Activated naive CD8-positive, alpha-beta T cell treated with anti-CD3 and anti-CD28 coated beads, Interleukin-2, amount 50 U/mL, for 24 hours (primary cell): ENCODE measurements at regions not wholly inside any gene's neighbourhood (a gene's known extent, or its start where the extent isn't known, plus 50 kb on each side); places are given as distances from the start of the nearest gene placed in this dataset.

Experiments used
- ATAC-seq: fragments of 150-1000 bp; cut with Tn5 transposase; one replicate; pipeline ENCODE4 v1.10.0; 2021
- DNase-seq: peaks from one replicate; pipeline ENCODE4 v3.0.0; 2021
- H3K27ac Mint-ChIP-seq: one replicate; pipeline ENCODE4 v1.8.0; 2021; ENCODE audit warnings: mild to moderate bottlenecking, mixed read lengths
- H3K27me3 Mint-ChIP-seq: one replicate; pipeline ENCODE4 v1.8.0; 2021; ENCODE audit warnings: mixed read lengths
- H3K36me3 Mint-ChIP-seq: one replicate; pipeline ENCODE4 v1.8.0; 2021; ENCODE audit warnings: low read depth, mixed read lengths
- H3K4me1 Mint-ChIP-seq: one replicate; pipeline ENCODE4 v1.8.0; 2021; ENCODE audit warnings: mixed read lengths
- H3K4me3 Mint-ChIP-seq: one replicate; pipeline ENCODE4 v1.8.0; 2021; ENCODE audit warnings: mild to moderate bottlenecking, moderate library complexity, mixed read lengths
- H3K9me3 Mint-ChIP-seq: one replicate; pipeline ENCODE4 v1.8.0; 2021; ENCODE audit warnings: mixed read lengths

GRCh38 chr2:8487461-8487932 is 194.4 kb upstream of the ID2 start:
- Mint-ChIP-seq H3K9me3 (no peaks in the 10 kb centered on the region), H3K4me3 (peak overlapping the region; percentile 81), H3K4me1 (peaks cover 78% of the 10 kb centered on the region), H3K27me3 (peaks cover 6% of the 10 kb centered on the region), H3K36me3 (peaks cover 9% of the 10 kb centered on the region), H3K27ac (peak overlapping the region; percentile 90)
- ATAC-seq (no peak), DNase-seq (no peak)

GRCh38 chr2:8488001-8488738 is 193.7 kb upstream of the ID2 start:
- peak; percentile 89 for ATAC-seq
- peaks cover 5% of the 10 kb centered on the region for H3K27me3 Mint-ChIP-seq
- H3K9me3 Mint-ChIP-seq: no peaks in the 10 kb centered on the region
- peak overlapping the region; percentile 81 for H3K4me3 Mint-ChIP-seq
- DNase-seq: peak; percentile 67
- peaks cover 72% of the 10 kb centered on the region for H3K4me1 Mint-ChIP-seq
- peak overlapping the region; percentile 90 for H3K27ac Mint-ChIP-seq
- peaks cover 2% of the 10 kb centered on the region for H3K36me3 Mint-ChIP-seq

- no peak for ATAC-seq
These were observed 192.6 kb upstream of the ID2 start for GRCh38 chr2:8489221-8489620.

GRCh38 chr2:8489751-8490150 is 192.1 kb upstream of the ID2 start:
- DNase-seq: no peak
- no peaks in the 10 kb centered on the region for H3K36me3 Mint-ChIP-seq
- no peak for ATAC-seq
- H3K9me3 Mint-ChIP-seq: no peaks in the 10 kb centered on the region
- peak overlapping the region; percentile 33 for H3K27ac Mint-ChIP-seq
- H3K27me3 Mint-ChIP-seq: peaks cover 9% of the 10 kb centered on the region
- H3K4me1 Mint-ChIP-seq: peaks cover 64% of the 10 kb centered on the region
- no peak overlapping the region for H3K4me3 Mint-ChIP-seq

More at GRCh38 chr2:8489221-8489620, 192.6 kb upstream of the ID2 start:
- Mint-ChIP-seq H3K27me3 (peaks cover 9% of the 10 kb centered on the region), H3K4me1 (peaks cover 64% of the 10 kb centered on the region), H3K9me3 (no peaks in the 10 kb centered on the region), H3K36me3 (no peaks in the 10 kb centered on the region), H3K4me3 (peak overlapping the region; percentile 81), H3K27ac (peak overlapping the region; percentile 90)
- DNase-seq: no peak

- no peaks in the 10 kb centered on the region for H3K9me3 Mint-ChIP-seq
- H3K4me1 Mint-ChIP-seq: peaks cover 60% of the 10 kb centered on the region
- ATAC-seq: no peak
- H3K27me3 Mint-ChIP-seq: peaks cover 9% of the 10 kb centered on the region
- no peak overlapping the region for H3K4me3 Mint-ChIP-seq
- no peak for DNase-seq
- H3K36me3 Mint-ChIP-seq: no peaks in the 10 kb centered on the region
- peak overlapping the region; percentile 33 for H3K27ac Mint-ChIP-seq
These were observed 191.6 kb upstream of the ID2 start for GRCh38 chr2:8490166-8490721.

- Mint-ChIP-seq H3K36me3 (no peaks in the 10 kb centered on the region), H3K27me3 (peaks cover 9% of the 10 kb centered on the region), H3K27ac (no peak overlapping the region), H3K4me1 (peaks cover 49% of the 10 kb centered on the region), H3K4me3 (no peak overlapping the region), H3K9me3 (no peaks in the 10 kb centered on the region)
- ATAC-seq (no peak), DNase-seq (no peak)
These were observed 190.4 kb upstream of the ID2 start for GRCh38 chr2:8491296-8492027.

- ATAC-seq (no peak), DNase-seq (no peak)
- H3K4me3 Mint-ChIP-seq: no peak overlapping the region
- no peaks in the 10 kb centered on the region for H3K36me3 Mint-ChIP-seq
- no peaks in the 10 kb centered on the region for H3K9me3 Mint-ChIP-seq
- no peak overlapping the region for H3K27ac Mint-ChIP-seq
- peaks cover 4% of the 10 kb centered on the region for H3K27me3 Mint-ChIP-seq
- peaks cover 26% of the 10 kb centered on the region for H3K4me1 Mint-ChIP-seq
These were observed 187.7 kb upstream of the ID2 start for GRCh38 chr2:8494151-8494550.

GRCh38 chr2:8494589-8494988 is 187.3 kb upstream of the ID2 start:
- H3K4me1 Mint-ChIP-seq: peaks cover 21% of the 10 kb centered on the region
- no peaks in the 10 kb centered on the region for H3K36me3 Mint-ChIP-seq
- H3K9me3 Mint-ChIP-seq: no peaks in the 10 kb centered on the region
- peaks cover 4% of the 10 kb centered on the region for H3K27me3 Mint-ChIP-seq
- no peak overlapping the region for H3K4me3 Mint-ChIP-seq
- H3K27ac Mint-ChIP-seq: no peak overlapping the region
- DNase-seq: no peak
- no peak for ATAC-seq

GRCh38 chr2:8495189-8495989 is 186.5 kb upstream of the ID2 start:
- H3K36me3 Mint-ChIP-seq: no peaks in the 10 kb centered on the region
- no peaks in the 10 kb centered on the region for H3K9me3 Mint-ChIP-seq
- no peak overlapping the region for H3K27ac Mint-ChIP-seq
- peaks cover 13% of the 10 kb centered on the region for H3K4me1 Mint-ChIP-seq
- no peak for ATAC-seq
- peaks cover 4% of the 10 kb centered on the region for H3K27me3 Mint-ChIP-seq
- no peak for DNase-seq
- no peak overlapping the region for H3K4me3 Mint-ChIP-seq

GRCh38 chr2:8496079-8496478 is 185.8 kb upstream of the ID2 start:
- Mint-ChIP-seq H3K36me3 (no peaks in the 10 kb centered on the region), H3K4me1 (peaks cover 9% of the 10 kb centered on the region), H3K27ac (no peak overlapping the region), H3K27me3 (peaks cover 4% of the 10 kb centered on the region), H3K9me3 (no peaks in the 10 kb centered on the region), H3K4me3 (no peak overlapping the region)
- no peak for ATAC-seq
- DNase-seq: no peak

GRCh38 chr2:8496617-8497016 is 185.2 kb upstream of the ID2 start:
- H3K9me3 Mint-ChIP-seq: no peaks in the 10 kb centered on the region
- no peak for DNase-seq
- H3K4me1 Mint-ChIP-seq: peaks cover 4% of the 10 kb centered on the region
- ATAC-seq: no peak
- peaks cover 4% of the 10 kb centered on the region for H3K27me3 Mint-ChIP-seq
- H3K4me3 Mint-ChIP-seq: no peak overlapping the region
- H3K27ac Mint-ChIP-seq: no peak overlapping the region
- H3K36me3 Mint-ChIP-seq: no peaks in the 10 kb centered on the region

- Mint-ChIP-seq H3K4me3 (no peak overlapping the region), H3K9me3 (no peaks in the 10 kb centered on the region), H3K36me3 (no peaks in the 10 kb centered on the region), H3K4me1 (peaks cover 4% of the 10 kb centered on the region), H3K27me3 (no peaks in the 10 kb centered on the region), H3K27ac (no peak overlapping the region)
- no peak for ATAC-seq
- no peak for DNase-seq
These were observed 182.9 kb upstream of the ID2 start for GRCh38 chr2:8498994-8499393.

GRCh38 chr2:8500124-8501054 is 181.5 kb upstream of the ID2 start:
- DNase-seq (no peak), ATAC-seq (no peak)
- no peaks in the 10 kb centered on the region for H3K9me3 Mint-ChIP-seq
- no peak overlapping the region for H3K27ac Mint-ChIP-seq
- no peaks in the 10 kb centered on the region for H3K27me3 Mint-ChIP-seq
- no peak overlapping the region for H3K4me3 Mint-ChIP-seq
- no peaks in the 10 kb centered on the region for H3K36me3 Mint-ChIP-seq
- peaks cover 4% of the 10 kb centered on the region for H3K4me1 Mint-ChIP-seq
